IPS DF 6.9 (cell line): ENCODE measurements at regions not wholly inside any gene's neighbourhood (a gene's known extent, or its start where the extent isn't known, plus 50 kb on each side); places are given as distances from the start of the nearest gene placed in this dataset.

Experiments used
- DNase-seq: peaks from one replicate; pipeline ENCODE4 v3.0.0-alpha.2; 2013; ENCODE audit warnings: low read depth, low spot score
- H3K27ac ChIP-seq: one replicate; pipeline ENCODE4 v1.5.1; 2013; ENCODE audit warnings: low read length, control low read depth
- H3K27me3 ChIP-seq: 2 replicates; pipeline ENCODE4 v1.6.1; 2013; ENCODE audit warnings: mild to moderate bottlenecking, low read length; ENCODE audit not compliant: control insufficient read depth, insufficient read depth
- H3K36me3 ChIP-seq: 2 replicates; pipeline ENCODE4 v1.6.1; 2013; ENCODE audit warnings: low read length; ENCODE audit not compliant: control insufficient read depth, insufficient read depth
- H3K4me1 ChIP-seq: 2 replicates; pipeline ENCODE4 v1.6.1; 2013; ENCODE audit warnings: low read length; ENCODE audit not compliant: control insufficient read depth, insufficient read depth
- H3K4me3 ChIP-seq: 2 replicates; pipeline ENCODE4 v1.5.1; 2013; ENCODE audit warnings: mild to moderate bottlenecking, low read length
- H3K9me3 ChIP-seq: 2 replicates; pipeline ENCODE4 v1.6.1; 2013; ENCODE audit warnings: low read length, inconsistent platforms; ENCODE audit not compliant: control insufficient read depth, insufficient read depth
- WGBS: extraction: QIAGEN DNeasy Blood & Tissue Kit; methylation state at CpG from one replicate; pipeline ENCODE4 v1.1.7; 2013; ENCODE audit warnings: mixed read lengths, missing lambda C conversion rate; ENCODE audit not compliant: insufficient read length, insufficient coverage; 5-methylcytosine and 5-hydroxymethylcytosine counted together

GRCh38 chr18:27461957-27462356 is 276.8 kb upstream of the CHST9 start:
- Histone ChIP-seq H3K4me3 (no peak overlapping the region), H3K4me1 (no peaks in the 10 kb centered on the region), H3K9me3 (no peaks in the 10 kb centered on the region), H3K36me3 (no peaks in the 10 kb centered on the region), H3K27ac (no peak overlapping the region), H3K27me3 (no peaks in the 10 kb centered on the region)
- no peak for DNase-seq
- no CpG with 5 or more reads among the region's 1 CpG for WGBS

DNA sequence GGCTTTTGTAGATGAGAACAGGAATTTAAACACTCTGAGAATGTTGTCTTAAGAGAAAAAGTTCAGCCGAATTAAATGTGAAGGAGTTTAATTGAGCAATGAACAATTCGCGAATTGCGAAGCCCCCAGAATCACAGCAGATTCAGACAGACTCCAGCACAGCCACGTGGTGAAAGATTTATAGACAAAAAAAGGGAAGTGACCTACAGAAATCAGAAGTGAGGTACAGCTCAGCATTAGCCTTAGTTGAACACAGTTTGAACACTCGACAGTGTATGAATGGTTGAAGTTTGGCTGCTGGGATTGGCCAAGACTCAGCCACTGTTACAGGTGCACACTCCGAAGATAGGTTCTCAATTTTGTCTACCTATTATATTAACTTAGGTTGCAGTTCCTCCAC is 264.0 kb upstream of the CHST9 start:
- no CpG with 5 or more reads among the region's 7 CpGs for WGBS
- no peak overlapping the region for H3K4me3 ChIP-seq
- H3K36me3 ChIP-seq: no peaks in the 10 kb centered on the region
- H3K27me3 ChIP-seq: no peaks in the 10 kb centered on the region
- H3K4me1 ChIP-seq: no peaks in the 10 kb centered on the region
- no peak overlapping the region for H3K27ac ChIP-seq
- DNase-seq: no peak
- no peaks in the 10 kb centered on the region for H3K9me3 ChIP-seq

DNA sequence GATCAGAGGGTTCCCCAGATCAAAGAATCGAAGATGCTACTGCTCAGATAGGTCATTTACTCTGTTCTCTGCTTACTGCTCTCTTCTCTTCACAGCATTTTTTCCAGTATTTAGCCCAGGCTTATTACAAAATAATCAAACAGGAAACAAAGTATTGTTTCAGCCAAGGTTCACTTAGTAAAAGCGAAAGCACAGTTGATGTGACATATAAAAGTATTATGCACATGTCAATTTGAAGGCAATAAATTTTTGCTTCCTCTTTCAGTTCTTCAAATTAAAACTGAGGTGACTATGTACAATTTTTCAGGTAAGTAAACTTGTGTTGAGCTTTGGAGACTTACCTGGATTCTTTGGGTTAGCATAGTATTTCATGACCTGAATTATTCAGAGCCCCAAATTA is 262.8 kb upstream of the CHST9 start:
- Histone ChIP-seq H3K4me3 (no peak overlapping the region), H3K27ac (no peak overlapping the region), H3K9me3 (no peaks in the 10 kb centered on the region), H3K27me3 (no peaks in the 10 kb centered on the region), H3K4me1 (no peaks in the 10 kb centered on the region), H3K36me3 (no peaks in the 10 kb centered on the region)
- no CpG with 5 or more reads among the region's 2 CpGs for WGBS
- DNase-seq: no peak

DNA sequence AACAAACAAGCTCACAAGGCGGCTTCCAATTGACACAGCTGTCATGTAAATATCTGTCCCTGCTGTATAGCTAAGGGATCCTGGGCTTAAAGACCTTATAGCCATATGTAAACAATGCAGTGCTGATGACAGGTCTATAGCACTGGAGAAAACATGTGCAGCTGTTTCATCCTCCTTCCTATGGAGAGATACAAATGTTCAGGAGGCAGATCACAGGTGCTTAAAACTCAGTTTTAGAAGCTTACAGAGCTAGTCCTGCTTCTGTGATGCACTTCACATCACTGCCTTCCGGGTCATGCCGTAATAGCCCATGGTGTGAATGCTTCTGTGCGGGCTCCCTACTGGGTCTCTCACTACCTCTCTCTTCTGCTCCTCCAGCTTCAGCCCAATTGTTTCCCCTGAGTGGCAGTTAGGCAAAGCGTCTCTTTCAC is 262.4 kb upstream of the CHST9 start:
- H3K4me3 ChIP-seq: no peak overlapping the region
- WGBS: no CpG with 5 or more reads among the region's 5 CpGs
- no peaks in the 10 kb centered on the region for H3K27me3 ChIP-seq
- no peak for DNase-seq
- no peaks in the 10 kb centered on the region for H3K36me3 ChIP-seq
- no peaks in the 10 kb centered on the region for H3K9me3 ChIP-seq
- H3K4me1 ChIP-seq: no peaks in the 10 kb centered on the region
- no peak overlapping the region for H3K27ac ChIP-seq

DNA sequence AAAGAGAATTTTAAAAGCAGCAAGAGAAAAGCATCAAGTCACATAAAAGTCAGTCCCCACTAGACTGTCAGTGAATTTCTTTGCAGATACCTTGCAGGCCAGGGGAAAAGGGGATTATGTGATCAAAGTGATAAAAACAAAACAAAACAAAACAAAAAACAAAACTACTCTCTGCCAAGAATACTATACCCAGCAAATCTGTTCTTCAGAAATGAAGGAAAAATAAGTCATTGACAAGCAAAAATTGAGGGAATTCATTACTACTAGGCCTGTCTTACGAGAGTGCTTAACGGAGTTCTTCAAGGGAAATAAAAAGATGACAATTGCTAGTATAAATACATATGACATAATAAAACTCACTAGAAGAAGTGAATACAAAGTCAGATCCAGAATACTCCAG is 245.5 kb upstream of the CHST9 start:
- DNase-seq: no peak
- Histone ChIP-seq H3K9me3 (no peaks in the 10 kb centered on the region), H3K36me3 (no peaks in the 10 kb centered on the region), H3K4me3 (no peak overlapping the region), H3K27ac (no peak overlapping the region), H3K4me1 (no peaks in the 10 kb centered on the region), H3K27me3 (no peaks in the 10 kb centered on the region)
- no CpG with 5 or more reads among the region's 2 CpGs for WGBS

DNA sequence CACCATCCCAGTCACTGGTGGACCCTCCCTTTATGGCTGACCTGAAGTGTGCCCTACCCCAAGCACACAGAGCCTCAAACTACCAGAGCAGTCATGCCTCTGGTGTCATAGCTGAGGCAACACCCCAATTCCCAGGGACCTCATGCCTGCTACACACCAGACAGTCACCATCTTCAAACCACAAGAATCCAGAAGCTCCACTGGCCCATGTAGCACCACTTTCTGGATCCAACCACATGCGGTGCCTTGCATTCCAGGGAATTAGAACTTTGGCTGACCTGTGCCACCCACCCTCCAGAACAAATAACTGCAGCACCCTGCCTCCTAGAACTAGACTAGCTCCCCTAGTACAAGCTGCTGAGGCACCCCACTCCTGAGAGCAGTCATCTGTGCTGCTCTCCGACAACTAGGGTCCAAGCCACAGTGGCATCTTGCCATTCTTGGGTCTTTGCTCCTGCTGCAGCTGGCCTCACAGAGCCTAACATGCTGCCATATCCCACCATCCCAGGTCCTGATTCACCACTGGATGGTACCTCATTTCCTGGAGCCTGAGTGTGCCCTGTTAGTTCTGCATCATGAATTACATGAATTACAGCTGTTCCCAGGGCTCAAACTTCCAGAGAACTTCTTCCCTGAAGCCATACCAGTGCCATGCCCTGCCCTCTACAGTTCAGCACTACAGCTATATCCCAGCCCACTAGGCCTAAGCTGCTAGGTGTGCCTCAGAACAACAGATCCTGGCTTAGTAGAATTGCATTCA is 243.8 kb upstream of the CHST9 start:
- WGBS: no CpG with 5 or more reads among the region's 2 CpGs
- Histone ChIP-seq H3K27ac (no peak overlapping the region), H3K9me3 (no peaks in the 10 kb centered on the region), H3K27me3 (no peaks in the 10 kb centered on the region), H3K36me3 (no peaks in the 10 kb centered on the region), H3K4me1 (no peaks in the 10 kb centered on the region), H3K4me3 (no peak overlapping the region)
- DNase-seq: no peak

- no CpG with 5 or more reads among the region's 2 CpGs for WGBS
- peak; percentile 9 for DNase-seq
- no peaks in the 10 kb centered on the region for H3K9me3 ChIP-seq
These were observed 243.0 kb upstream of the CHST9 start for GRCh38 chr18:27428120-27428519.

GRCh38 chr18:27423581-27423980 is 238.5 kb upstream of the CHST9 start:
- no peaks in the 10 kb centered on the region for H3K27me3 ChIP-seq
- no peak overlapping the region for H3K27ac ChIP-seq
- no peak overlapping the region for H3K4me3 ChIP-seq
- H3K9me3 ChIP-seq: no peaks in the 10 kb centered on the region
- no CpG with 5 or more reads among the region's 3 CpGs for WGBS
- no peaks in the 10 kb centered on the region for H3K36me3 ChIP-seq
- H3K4me1 ChIP-seq: no peaks in the 10 kb centered on the region
- DNase-seq: no peak

More at GRCh38 chr18:27428120-27428519, 243.0 kb upstream of the CHST9 start:
- H3K27ac ChIP-seq: no peak overlapping the region
- no peaks in the 10 kb centered on the region for H3K4me1 ChIP-seq
- no peaks in the 10 kb centered on the region for H3K36me3 ChIP-seq
- no peak overlapping the region for H3K4me3 ChIP-seq
- no peaks in the 10 kb centered on the region for H3K27me3 ChIP-seq

- Histone ChIP-seq H3K4me3 (no peak overlapping the region), H3K27me3 (no peaks in the 10 kb centered on the region), H3K27ac (no peak overlapping the region), H3K9me3 (no peaks in the 10 kb centered on the region), H3K36me3 (no peaks in the 10 kb centered on the region), H3K4me1 (no peaks in the 10 kb centered on the region)
- no peak for DNase-seq
- no CpG with 5 or more reads among the region's 2 CpGs for WGBS
These were observed 234.5 kb upstream of the CHST9 start for GRCh38 chr18:27419646-27420045.

GRCh38 chr18:27415495-27415894 is 230.4 kb upstream of the CHST9 start:
- WGBS: no CpG with 5 or more reads among the region's 4 CpGs

DNA sequence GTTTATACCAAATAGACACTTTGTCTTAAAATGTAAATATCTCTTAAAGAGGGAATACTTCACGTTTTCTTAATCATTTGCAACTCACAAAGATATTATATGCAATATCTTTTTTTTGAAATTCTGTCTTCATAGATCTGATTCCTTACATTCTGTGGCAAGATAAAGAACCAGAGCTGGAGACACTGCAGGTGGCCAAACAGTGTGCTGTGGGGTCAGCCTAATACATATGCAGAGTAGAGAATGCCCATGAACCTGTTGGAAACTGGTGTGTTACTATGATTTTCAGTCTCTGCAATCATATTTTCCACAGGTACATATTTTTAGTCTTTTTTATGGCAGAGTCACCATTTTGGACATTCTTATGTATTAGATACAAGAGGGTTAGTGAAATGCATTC is 229.6 kb upstream of the CHST9 start:
- Histone ChIP-seq H3K36me3 (no peaks in the 10 kb centered on the region), H3K27ac (no peak overlapping the region), H3K4me3 (no peak overlapping the region), H3K27me3 (no peaks in the 10 kb centered on the region), H3K4me1 (peaks cover 1% of the 10 kb centered on the region; the same call in 1 of the 2 replicates), H3K9me3 (no peaks in the 10 kb centered on the region)
- no CpG with 5 or more reads among the region's 1 CpG for WGBS
- DNase-seq: no peak

More at GRCh38 chr18:27415495-27415894, 230.4 kb upstream of the CHST9 start:
- H3K36me3 ChIP-seq: no peaks in the 10 kb centered on the region
- H3K4me1 ChIP-seq: peaks cover 1% of the 10 kb centered on the region; the same call in 1 of the 2 replicates
- no peaks in the 10 kb centered on the region for H3K9me3 ChIP-seq
- no peak for DNase-seq
- no peaks in the 10 kb centered on the region for H3K27me3 ChIP-seq
- H3K27ac ChIP-seq: no peak overlapping the region
- H3K4me3 ChIP-seq: no peak overlapping the region
